Rectal smooth muscle tissue (tissue), 1 donor: ENCODE measurements at regions not wholly inside any gene's neighbourhood (a gene's known extent, or its start where the extent isn't known, plus 50 kb on each side); places are given as distances from the start of the nearest gene placed in this dataset.

Source experiments
- H3K27ac ChIP-seq: one replicate; pipeline ENCODE4 v1.7.0; 2013; ENCODE audit warnings: low read depth, low read length, inconsistent platforms
- H3K27me3 ChIP-seq: one replicate; pipeline ENCODE4 v1.7.0; 2013; ENCODE audit warnings: low read length; ENCODE audit not compliant: control insufficient read depth, insufficient read depth
- H3K36me3 ChIP-seq: one replicate; pipeline ENCODE4 v1.7.0; 2013; ENCODE audit warnings: low read length; ENCODE audit not compliant: control insufficient read depth, insufficient read depth
- H3K4me1 ChIP-seq: one replicate; pipeline ENCODE4 v1.7.0; 2013; ENCODE audit warnings: low read length; ENCODE audit not compliant: control insufficient read depth, insufficient read depth
- H3K4me3 ChIP-seq: one replicate; pipeline ENCODE4 v1.7.0; 2013; ENCODE audit warnings: low read length
- H3K9ac ChIP-seq: one replicate; pipeline ENCODE4 v1.7.0; 2013; ENCODE audit warnings: low read length

- no peak overlapping the region for H3K27ac ChIP-seq
- H3K9ac ChIP-seq: no peak overlapping the region
- H3K4me1 ChIP-seq: no peaks in the 10 kb centered on the region
- H3K4me3 ChIP-seq: no peak overlapping the region
- no peaks in the 10 kb centered on the region for H3K27me3 ChIP-seq
- H3K36me3 ChIP-seq: no peaks in the 10 kb centered on the region
Measured at GRCh38 chr5:31114817-31115216, 78.7 kb upstream of the CDH6 start.

GRCh38 chr5:31113666-31114350 is 79.7 kb upstream of the CDH6 start:
- H3K36me3 ChIP-seq: no peaks in the 10 kb centered on the region

GRCh38 chr5:31113101-31113500 is 80.4 kb upstream of the CDH6 start:
- no peaks in the 10 kb centered on the region for H3K36me3 ChIP-seq
- H3K27ac ChIP-seq: no peak overlapping the region
- H3K4me1 ChIP-seq: no peaks in the 10 kb centered on the region
- no peak overlapping the region for H3K9ac ChIP-seq
- H3K27me3 ChIP-seq: no peaks in the 10 kb centered on the region
- no peak overlapping the region for H3K4me3 ChIP-seq

More at GRCh38 chr5:31113666-31114350, 79.7 kb upstream of the CDH6 start:
- Histone ChIP-seq H3K9ac (no peak overlapping the region), H3K27me3 (no peaks in the 10 kb centered on the region), H3K27ac (no peak overlapping the region), H3K4me3 (no peak overlapping the region), H3K4me1 (no peaks in the 10 kb centered on the region)

DNA sequence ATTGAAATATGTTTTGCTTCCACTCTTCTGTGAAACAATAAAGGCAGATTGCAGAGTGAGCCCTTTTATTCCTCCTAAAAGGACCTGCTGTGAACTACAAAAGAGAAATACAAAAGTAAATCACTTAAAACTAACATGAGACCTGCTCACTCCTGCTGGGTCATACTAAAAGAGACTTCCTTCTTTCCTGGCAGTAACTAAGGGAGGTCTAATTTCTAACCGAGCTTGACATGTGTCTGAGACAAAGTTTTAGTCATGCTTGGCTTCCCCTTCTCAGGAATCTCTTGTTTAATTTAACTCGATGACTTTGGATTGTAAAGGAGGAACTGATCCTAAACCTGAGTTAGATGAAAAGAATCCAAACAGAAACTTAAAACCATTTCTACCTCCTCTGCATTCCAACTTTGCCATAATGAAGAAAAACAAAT is 86.4 kb upstream of the CDH6 start:
- H3K27ac ChIP-seq: no peak overlapping the region
- no peaks in the 10 kb centered on the region for H3K27me3 ChIP-seq
- H3K36me3 ChIP-seq: no peaks in the 10 kb centered on the region
- no peak overlapping the region for H3K4me3 ChIP-seq
- H3K9ac ChIP-seq: no peak overlapping the region
- H3K4me1 ChIP-seq: no peaks in the 10 kb centered on the region

DNA sequence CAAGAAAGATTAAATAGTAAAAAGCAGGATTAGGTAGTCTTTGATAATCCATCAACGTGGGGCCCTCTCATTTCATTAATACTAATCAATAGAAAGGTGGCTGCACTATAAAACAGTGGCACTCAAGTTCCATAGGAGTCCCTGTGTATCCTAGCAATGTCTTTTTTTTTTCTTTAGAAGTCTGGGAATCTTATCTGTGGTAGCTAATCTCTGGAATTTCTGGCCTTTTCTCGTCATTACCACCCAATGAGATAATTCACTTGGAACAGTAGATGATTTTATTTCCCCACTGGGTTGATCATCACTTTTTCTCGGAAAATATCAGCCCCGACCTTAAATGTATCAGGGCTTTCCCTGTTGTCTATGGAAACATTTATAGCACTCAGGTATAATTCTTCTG is 86.8 kb upstream of the CDH6 start:
- Histone ChIP-seq H3K4me1 (no peaks in the 10 kb centered on the region), H3K27ac (no peak overlapping the region), H3K27me3 (no peaks in the 10 kb centered on the region), H3K36me3 (no peaks in the 10 kb centered on the region), H3K9ac (no peak overlapping the region), H3K4me3 (no peak overlapping the region)

- Histone ChIP-seq H3K36me3 (no peaks in the 10 kb centered on the region), H3K4me3 (no peak overlapping the region), H3K9ac (no peak overlapping the region), H3K27me3 (no peaks in the 10 kb centered on the region), H3K27ac (no peak overlapping the region), H3K4me1 (no peaks in the 10 kb centered on the region)
Measured at GRCh38 chr5:31106278-31106677, 87.2 kb upstream of the CDH6 start.

- Histone ChIP-seq H3K4me1 (no peaks in the 10 kb centered on the region), H3K27me3 (no peaks in the 10 kb centered on the region), H3K4me3 (no peak overlapping the region), H3K9ac (no peak overlapping the region), H3K27ac (no peak overlapping the region), H3K36me3 (no peaks in the 10 kb centered on the region)
Measured at GRCh38 chr5:31104775-31105174, 88.7 kb upstream of the CDH6 start.

GRCh38 chr5:31100781-31101310 is 92.6 kb upstream of the CDH6 start:
- Histone ChIP-seq H3K27ac (no peak overlapping the region), H3K27me3 (no peaks in the 10 kb centered on the region), H3K4me1 (no peaks in the 10 kb centered on the region), H3K36me3 (no peaks in the 10 kb centered on the region), H3K4me3 (no peak overlapping the region), H3K9ac (no peak overlapping the region)

GRCh38 chr5:31100047-31100575 is 93.4 kb upstream of the CDH6 start:
- Histone ChIP-seq H3K36me3 (no peaks in the 10 kb centered on the region), H3K4me3 (no peak overlapping the region), H3K9ac (no peak overlapping the region), H3K27ac (no peak overlapping the region), H3K27me3 (no peaks in the 10 kb centered on the region), H3K4me1 (peaks cover under 1% of the 10 kb centered on the region)

DNA sequence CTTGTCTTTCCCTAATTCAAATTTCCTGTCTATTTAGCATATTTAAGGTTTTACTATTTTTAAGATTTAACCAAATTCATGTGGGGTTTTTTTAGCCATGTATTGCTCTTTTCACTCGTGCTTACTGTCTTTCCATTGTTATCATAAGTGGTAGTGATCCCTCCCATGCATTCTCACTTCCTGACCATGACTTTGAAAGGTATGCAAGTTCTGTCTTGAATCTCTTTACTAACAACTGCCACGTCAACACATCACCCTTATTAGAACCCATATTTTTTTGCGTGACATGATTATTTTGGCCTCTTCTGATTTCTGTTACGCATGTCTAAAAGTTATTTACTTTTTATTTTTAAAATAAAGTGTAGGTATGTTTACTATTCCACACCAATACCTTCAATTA is 94.7 kb upstream of the CDH6 start:
- peaks cover 2% of the 10 kb centered on the region for H3K4me1 ChIP-seq
- no peaks in the 10 kb centered on the region for H3K36me3 ChIP-seq
- no peak overlapping the region for H3K9ac ChIP-seq
- no peak overlapping the region for H3K27ac ChIP-seq
- H3K27me3 ChIP-seq: no peaks in the 10 kb centered on the region
- H3K4me3 ChIP-seq: no peak overlapping the region

DNA sequence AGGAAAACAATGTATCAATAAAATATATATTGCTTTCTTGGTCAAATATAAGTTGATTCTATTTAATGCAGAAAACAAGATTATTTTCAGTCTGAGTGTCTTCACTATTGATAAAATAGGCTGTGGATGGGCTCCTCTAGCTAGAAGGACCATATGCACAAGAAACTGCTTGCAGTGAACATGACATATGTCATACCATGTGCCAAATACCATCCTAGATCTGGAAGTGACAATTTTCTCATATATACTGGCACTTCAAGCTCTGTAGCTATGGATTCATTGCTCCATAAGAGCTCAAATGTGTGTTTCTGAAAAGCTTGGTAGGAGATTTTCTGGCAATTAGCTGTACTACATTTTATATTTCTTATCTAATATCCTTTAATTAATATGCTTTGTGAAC is 95.6 kb upstream of the CDH6 start:
- no peak overlapping the region for H3K9ac ChIP-seq
- no peak overlapping the region for H3K4me3 ChIP-seq
- H3K36me3 ChIP-seq: no peaks in the 10 kb centered on the region
- no peak overlapping the region for H3K27ac ChIP-seq
- no peaks in the 10 kb centered on the region for H3K27me3 ChIP-seq
- peaks cover 2% of the 10 kb centered on the region for H3K4me1 ChIP-seq

DNA sequence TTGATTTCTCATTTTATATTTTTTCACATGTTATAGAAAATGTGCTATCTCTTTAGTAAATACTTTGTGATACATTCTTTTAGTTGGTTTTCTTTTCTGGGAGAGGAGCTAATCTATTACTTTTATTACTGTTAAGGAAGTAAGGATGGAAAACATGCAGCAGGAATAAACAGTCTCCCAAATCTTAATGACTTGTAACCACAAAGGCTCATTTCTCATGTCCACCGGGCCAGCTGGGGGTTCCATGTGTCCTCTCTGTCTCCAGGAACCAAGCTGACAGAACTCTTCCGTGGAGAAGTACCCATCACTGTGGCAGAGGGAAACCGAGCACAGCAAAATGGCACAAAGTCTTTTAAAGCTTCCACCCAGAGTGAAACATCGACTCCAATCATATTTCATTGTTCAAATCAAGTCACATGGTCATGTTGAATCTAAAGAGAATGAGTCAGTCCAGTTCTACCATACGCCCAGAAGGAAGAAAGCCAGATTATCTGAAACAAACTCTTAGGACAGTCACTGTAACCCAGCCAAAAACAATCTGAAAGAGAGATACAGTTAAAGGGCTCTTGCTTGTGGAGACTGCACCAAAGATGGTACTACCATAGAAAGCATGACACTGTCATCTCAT is 97.1 kb upstream of the CDH6 start:
- H3K27ac ChIP-seq: no peak overlapping the region
- no peaks in the 10 kb centered on the region for H3K27me3 ChIP-seq
- no peak overlapping the region for H3K9ac ChIP-seq
- H3K4me1 ChIP-seq: peaks cover 2% of the 10 kb centered on the region
- no peaks in the 10 kb centered on the region for H3K36me3 ChIP-seq
- no peak overlapping the region for H3K4me3 ChIP-seq

DNA sequence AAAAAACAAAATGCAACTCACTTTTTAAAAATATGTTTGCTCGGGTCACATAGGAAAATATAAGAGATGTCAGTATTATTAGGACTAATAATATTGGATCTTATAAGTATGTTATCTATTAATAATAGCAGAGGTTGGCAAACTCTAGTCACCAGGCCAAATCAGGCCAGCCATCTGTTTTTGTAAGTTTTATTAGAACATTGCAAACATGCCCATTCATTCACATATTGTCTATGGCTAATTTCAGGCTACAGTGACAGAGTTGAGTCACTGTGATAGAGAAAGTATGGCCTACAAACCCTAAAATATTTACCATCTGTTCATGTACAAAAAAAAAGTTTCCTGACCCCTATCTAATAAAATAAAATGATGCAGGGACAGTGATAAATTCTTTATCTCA is 97.7 kb upstream of the CDH6 start:
- H3K4me1 ChIP-seq: peaks cover 2% of the 10 kb centered on the region
- no peaks in the 10 kb centered on the region for H3K27me3 ChIP-seq
- no peak overlapping the region for H3K4me3 ChIP-seq
- no peak overlapping the region for H3K27ac ChIP-seq
- no peak overlapping the region for H3K9ac ChIP-seq
- H3K36me3 ChIP-seq: no peaks in the 10 kb centered on the region
